ENCODE measurements at regions not wholly inside any gene's neighbourhood (a gene's known extent, or its start where the extent isn't known, plus 50 kb on each side); places are given as distances from the start of the nearest gene placed in this dataset.

DNA sequence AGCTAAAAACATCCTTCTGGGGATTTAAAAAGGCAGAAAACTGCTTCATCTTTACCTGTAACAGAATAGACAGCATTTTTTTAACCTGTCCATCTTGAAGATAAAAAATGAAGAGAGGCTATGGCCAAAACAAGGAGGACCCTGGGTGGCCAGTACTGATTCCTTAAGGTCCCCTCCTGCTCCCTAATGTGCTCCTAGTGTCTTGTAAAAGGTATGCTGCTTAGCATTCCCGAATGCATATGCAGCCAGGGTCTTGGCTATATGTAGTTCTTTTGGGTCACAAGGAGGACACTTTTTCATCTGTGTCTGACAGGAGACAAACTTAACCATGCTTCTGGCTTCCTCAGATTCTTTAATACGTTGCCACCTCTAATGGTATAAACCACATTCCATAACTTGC, 93.9 kb upstream of the SLC13A1 start:
- TF ChIP-seq, protein P1, sequence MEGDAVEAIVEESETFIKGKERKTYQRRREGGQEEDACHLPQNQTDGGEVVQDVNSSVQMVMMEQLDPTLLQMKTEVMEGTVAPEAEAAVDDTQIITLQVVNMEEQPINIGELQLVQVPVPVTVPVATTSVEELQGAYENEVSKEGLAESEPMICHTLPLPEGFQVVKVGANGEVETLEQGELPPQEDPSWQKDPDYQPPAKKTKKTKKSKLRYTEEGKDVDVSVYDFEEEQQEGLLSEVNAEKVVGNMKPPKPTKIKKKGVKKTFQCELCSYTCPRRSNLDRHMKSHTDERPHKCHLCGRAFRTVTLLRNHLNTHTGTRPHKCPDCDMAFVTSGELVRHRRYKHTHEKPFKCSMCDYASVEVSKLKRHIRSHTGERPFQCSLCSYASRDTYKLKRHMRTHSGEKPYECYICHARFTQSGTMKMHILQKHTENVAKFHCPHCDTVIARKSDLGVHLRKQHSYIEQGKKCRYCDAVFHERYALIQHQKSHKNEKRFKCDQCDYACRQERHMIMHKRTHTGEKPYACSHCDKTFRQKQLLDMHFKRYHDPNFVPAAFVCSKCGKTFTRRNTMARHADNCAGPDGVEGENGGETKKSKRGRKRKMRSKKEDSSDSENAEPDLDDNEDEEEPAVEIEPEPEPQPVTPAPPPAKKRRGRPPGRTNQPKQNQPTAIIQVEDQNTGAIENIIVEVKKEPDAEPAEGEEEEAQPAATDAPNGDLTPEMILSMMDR (IDR thresholded peaks at IDR 0.05) = no peak
- TF ChIP-seq POLR2A (IDR thresholded peaks at IDR 0.05) = no peak
- intact Hi-C loops (cut with DNase I; ENCODE audit: low total_unique reads) = no loop called here
- no peak overlapping the region for H3K4me3 ChIP-seq (ENCODE audit: low read depth, poor library complexity, severe bottlenecking)
- 65 to 72% methylated on average over 2 of the region's 2 CpGs for whole genome bisulfite sequencing, 2 donors
- no peak for DNase-seq (ENCODE audit: low spot score in 2 of 2)

DNA sequence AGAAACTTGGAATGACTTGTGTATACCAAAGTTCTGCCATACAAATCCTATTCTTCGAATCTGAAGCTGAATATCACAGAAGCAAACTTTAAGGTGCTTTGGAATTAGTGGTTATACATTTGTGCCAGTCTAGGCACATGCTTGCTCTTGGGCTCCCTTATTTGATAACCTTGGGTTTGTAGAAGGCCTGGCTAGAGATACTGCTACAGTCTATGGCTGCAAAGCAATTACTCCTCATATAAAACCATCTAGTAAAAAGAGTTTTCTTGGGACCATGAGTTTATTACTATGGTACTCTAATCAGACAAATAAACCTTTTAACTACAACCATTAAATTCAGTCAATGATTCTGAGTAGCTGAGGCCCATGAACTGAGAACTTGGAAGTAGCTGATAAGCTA, 92.5 kb upstream of the SLC13A1 start:
- no peak for DNase-seq (ENCODE audit: low spot score in 2 of 2)
- TF ChIP-seq, protein P1 (IDR thresholded peaks at IDR 0.05) = no peak
- TF ChIP-seq POLR2A (IDR thresholded peaks at IDR 0.05) = no peak
- intact Hi-C loops (cut with DNase I; ENCODE audit: low total_unique reads) = no loop called here
- no peak overlapping the region for H3K4me3 ChIP-seq (ENCODE audit: low read depth, poor library complexity, severe bottlenecking)
- WGBS, 2 donors = 74 to 85% methylated on average over 1 of the region's 1 CpG

GRCh38 chr7:123289200-123289599, 89.4 kb upstream of the SLC13A1 start:
- intact Hi-C loops (cut with DNase I; ENCODE audit: low total_unique reads) = no loop called here
- no peak for TF ChIP-seq POLR2A (IDR thresholded peaks at IDR 0.05)
- TF ChIP-seq, protein P1 (IDR thresholded peaks at IDR 0.05) = no peak
- DNase-seq (ENCODE audit: low spot score in 2 of 2) = no peak
- H3K4me3 ChIP-seq (ENCODE audit: low read depth, poor library complexity, severe bottlenecking) = no peak overlapping the region

- TF ChIP-seq, protein P1 (IDR thresholded peaks at IDR 0.05) = no peak
- no peak for TF ChIP-seq POLR2A (IDR thresholded peaks at IDR 0.05)
- WGBS, 2 donors = 47 to 60% methylated on average over 7 of the region's 7 CpGs
- no peak for DNase-seq (ENCODE audit: low spot score in 2 of 2)
- intact Hi-C loops (cut with DNase I; ENCODE audit: low total_unique reads) = loop anchor here (1.0 kb wide), 1 partner anchor 41 kb away; no protein-coding TSS in a partner anchor
- no peak overlapping the region for H3K4me3 ChIP-seq (ENCODE audit: low read depth, poor library complexity, severe bottlenecking)
These were observed 85.4 kb upstream of the SLC13A1 start for GRCh38 chr7:123285076-123285700.

DNA sequence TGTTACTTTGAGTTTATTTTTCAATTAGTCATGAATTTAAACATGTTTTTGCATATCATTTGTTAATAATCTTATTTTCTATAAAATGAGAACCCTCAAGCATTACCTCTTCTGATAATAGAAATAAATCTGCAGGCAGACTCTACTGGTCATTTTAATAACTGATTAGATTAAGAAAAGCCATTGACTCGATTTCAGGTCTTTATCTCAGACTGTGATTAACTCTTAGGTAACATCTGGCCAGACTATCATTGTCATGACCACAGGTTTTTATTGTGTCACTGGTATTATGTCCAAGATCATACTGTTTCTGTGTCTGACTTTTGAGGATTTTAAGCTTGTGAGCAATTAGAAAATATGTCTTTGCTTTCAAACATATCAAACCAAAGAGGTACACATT, 83.6 kb upstream of the SLC13A1 start:
- intact Hi-C loops (cut with DNase I; ENCODE audit: low total_unique reads) = no loop called here

More for the DNA sequence above, 83.6 kb upstream of the SLC13A1 start:
- no peak for DNase-seq (ENCODE audit: low spot score in 2 of 2)
- no peak overlapping the region for H3K4me3 ChIP-seq (ENCODE audit: low read depth, poor library complexity, severe bottlenecking)
- 44 to 50% methylated on average over 1 of the region's 1 CpG for WGBS, 2 donors
- TF ChIP-seq, protein P1 (IDR thresholded peaks at IDR 0.05) = no peak
- no peak for TF ChIP-seq POLR2A (IDR thresholded peaks at IDR 0.05)
